ENCODE measurements at regions not wholly inside any gene's neighbourhood (a gene's known extent, or its start where the extent isn't known, plus 50 kb on each side); places are given as distances from the start of the nearest gene placed in this dataset.
A peak's percentile ranks its signal among the peaks of the same experiment; 100 is the strongest.

DNA sequence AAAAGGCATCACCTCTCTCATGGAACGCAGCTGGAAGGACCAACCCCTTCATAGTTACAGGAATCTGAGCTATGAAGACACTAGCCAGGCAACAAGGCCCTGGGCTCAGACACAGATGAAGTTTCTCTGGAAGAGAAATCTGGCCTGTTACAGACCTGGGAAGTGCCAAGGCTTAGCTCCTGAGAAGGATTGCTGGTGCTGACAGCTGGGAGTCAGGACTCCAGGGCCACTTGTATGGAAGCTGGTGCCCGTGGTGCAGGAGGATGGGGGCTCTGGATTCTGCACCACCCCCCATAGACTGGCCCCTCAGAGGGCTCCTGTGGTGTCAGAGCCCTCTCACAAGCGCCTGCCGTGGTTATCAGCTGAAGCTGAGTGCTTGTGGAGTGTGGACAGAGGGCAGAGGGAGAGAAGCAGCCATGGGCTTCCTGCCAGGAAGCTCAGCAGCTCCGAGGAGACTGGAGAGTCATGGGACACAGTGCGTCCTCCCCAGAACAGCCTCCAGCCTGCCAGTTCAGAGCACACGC is 87.3 kb upstream of the LCLAT1 start:
- Histone ChIP-seq H3K27ac (ENCODE audit: low read length) (no peak overlapping the region), H3K36me3 (ENCODE audit: control insufficient read depth, insufficient read depth, low read length) (no peaks in the 10 kb centered on the region), H3K9me3 (ENCODE audit: control insufficient read depth, insufficient read depth, low read length) (no peaks in the 10 kb centered on the region), H3K4me3 (ENCODE audit: low read length) (no peak overlapping the region), H3K27me3 (ENCODE audit: control insufficient read depth, insufficient read depth, low read length) (no peaks in the 10 kb centered on the region), H3K4me1 (ENCODE audit: control insufficient read depth, insufficient read depth, low read length) (peaks cover 35% of the 10 kb centered on the region)
- ATAC-seq (no peak), DNase-seq (no peak)
- H3K27ac Mint-ChIP-seq, result peak overlapping the region; percentile 59 to 86
- peaks cover 29 to 39% of the 10 kb centered on the region in 2 donors for H3K4me1 Mint-ChIP-seq
- H3K27me3 Mint-ChIP-seq (ENCODE audit: low read depth in 2 of 2), result no peaks in the 10 kb centered on the region
- TF ChIP-seq, protein P1, sequence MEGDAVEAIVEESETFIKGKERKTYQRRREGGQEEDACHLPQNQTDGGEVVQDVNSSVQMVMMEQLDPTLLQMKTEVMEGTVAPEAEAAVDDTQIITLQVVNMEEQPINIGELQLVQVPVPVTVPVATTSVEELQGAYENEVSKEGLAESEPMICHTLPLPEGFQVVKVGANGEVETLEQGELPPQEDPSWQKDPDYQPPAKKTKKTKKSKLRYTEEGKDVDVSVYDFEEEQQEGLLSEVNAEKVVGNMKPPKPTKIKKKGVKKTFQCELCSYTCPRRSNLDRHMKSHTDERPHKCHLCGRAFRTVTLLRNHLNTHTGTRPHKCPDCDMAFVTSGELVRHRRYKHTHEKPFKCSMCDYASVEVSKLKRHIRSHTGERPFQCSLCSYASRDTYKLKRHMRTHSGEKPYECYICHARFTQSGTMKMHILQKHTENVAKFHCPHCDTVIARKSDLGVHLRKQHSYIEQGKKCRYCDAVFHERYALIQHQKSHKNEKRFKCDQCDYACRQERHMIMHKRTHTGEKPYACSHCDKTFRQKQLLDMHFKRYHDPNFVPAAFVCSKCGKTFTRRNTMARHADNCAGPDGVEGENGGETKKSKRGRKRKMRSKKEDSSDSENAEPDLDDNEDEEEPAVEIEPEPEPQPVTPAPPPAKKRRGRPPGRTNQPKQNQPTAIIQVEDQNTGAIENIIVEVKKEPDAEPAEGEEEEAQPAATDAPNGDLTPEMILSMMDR (IDR thresholded peaks at IDR 0.05), result no peak
- no peak overlapping the region for H3K4me3 Mint-ChIP-seq
- no peaks in the 10 kb centered on the region for H3K36me3 Mint-ChIP-seq
- 83% methylated on average over 7 of the region's 7 CpGs for WGBS (ENCODE audit: insufficient coverage)
- H3K9me3 Mint-ChIP-seq, result no peaks in the 10 kb centered on the region
- intact Hi-C loops (cut with micrococcal nuclease), result no loop called here

DNA sequence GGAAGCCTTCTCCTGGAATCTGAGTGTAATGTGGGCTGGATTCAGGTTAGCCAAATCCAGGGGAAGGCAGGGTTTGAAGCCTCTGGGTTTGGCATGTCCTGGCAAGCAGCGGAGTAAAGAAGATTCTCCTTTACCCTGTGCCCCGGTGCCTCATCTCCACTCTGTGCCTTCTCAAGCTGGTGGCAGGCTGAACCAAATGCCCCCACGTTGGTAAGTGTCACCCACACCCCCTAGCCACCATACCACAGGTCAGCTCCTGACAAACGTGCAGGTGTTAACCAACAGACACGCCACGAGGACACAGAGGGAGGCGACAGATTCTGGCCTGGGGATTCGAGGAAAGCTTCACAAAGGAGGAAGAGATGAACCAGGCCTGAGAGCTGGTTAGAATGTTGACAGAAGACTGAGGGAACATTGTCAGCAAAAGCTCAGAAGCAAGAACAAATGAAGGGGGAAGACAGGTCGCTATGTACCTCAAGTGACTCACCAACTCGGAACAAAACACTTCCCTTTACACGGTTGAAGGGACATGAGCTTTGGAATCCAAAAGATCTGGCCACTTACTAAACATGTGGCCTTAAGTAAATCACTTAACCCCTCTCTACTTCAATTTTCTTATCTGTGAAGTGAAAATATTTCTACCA is 85.2 kb upstream of the LCLAT1 start:
- TF ChIP-seq, protein P1 (IDR thresholded peaks at IDR 0.05), result no peak
- H3K4me1 ChIP-seq (ENCODE audit: control insufficient read depth, insufficient read depth, low read length), result peaks cover 43% of the 10 kb centered on the region
- H3K36me3 ChIP-seq (ENCODE audit: control insufficient read depth, insufficient read depth, low read length), result no peaks in the 10 kb centered on the region
- no peaks in the 10 kb centered on the region for H3K27me3 ChIP-seq (ENCODE audit: control insufficient read depth, insufficient read depth, low read length)
- Mint-ChIP-seq H3K36me3 (no peaks in the 10 kb centered on the region), H3K9me3 (no peaks in the 10 kb centered on the region), H3K27me3 (ENCODE audit: low read depth in 2 of 2) (no peaks in the 10 kb centered on the region), H3K4me3 (peak overlapping the region; percentile 40), H3K27ac (peak overlapping the region; percentile 59 to 86), H3K4me1 (peaks cover 29 to 47% of the 10 kb centered on the region in 2 donors)
- H3K4me3 ChIP-seq (ENCODE audit: low read length), result no peak overlapping the region
- DNase-seq (peak; percentile 19 to 24), ATAC-seq (peak; percentile 55 to 80 (median 68))
- intact Hi-C loops (cut with micrococcal nuclease), result no loop called here
- peak overlapping the region; percentile 53 for H3K27ac ChIP-seq (ENCODE audit: low read length)
- WGBS (ENCODE audit: insufficient coverage), result 41% methylated on average over 11 of the region's 11 CpGs
- H3K9me3 ChIP-seq (ENCODE audit: control insufficient read depth, insufficient read depth, low read length), result no peaks in the 10 kb centered on the region

DNA sequence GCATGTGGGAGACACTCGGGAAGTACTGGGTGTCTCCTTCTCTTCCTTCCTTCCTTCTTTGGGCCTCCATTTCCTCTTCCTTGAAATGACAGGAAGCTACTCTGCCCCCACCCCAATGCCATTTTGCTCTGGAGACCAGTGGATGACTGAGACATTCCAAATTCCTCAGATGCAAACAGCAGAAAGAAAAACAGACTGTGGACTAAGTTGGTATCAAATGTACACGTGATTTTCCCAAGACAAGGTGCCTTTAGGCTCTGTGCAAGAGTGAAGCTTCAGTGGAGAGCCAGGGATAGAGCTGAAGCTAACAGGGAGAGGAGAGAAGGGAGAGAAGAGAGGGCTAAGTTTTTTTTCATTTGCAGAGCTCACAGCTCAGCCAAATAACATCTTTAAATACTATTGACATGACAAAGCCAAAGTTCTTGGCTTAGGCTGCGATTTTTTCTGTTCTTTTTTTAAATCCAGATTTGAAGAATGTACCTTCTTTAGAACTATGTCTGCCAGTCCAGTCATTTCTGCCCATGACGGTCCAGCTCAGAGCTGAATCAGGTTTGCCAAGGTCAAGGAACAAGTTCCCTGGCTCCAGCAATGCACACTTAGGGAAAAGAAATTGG is 84.5 kb upstream of the LCLAT1 start:
- Mint-ChIP-seq H3K9me3 (no peaks in the 10 kb centered on the region), H3K4me3 (no peak overlapping the region), H3K36me3 (no peaks in the 10 kb centered on the region), H3K27me3 (ENCODE audit: low read depth in 2 of 2) (no peaks in the 10 kb centered on the region), H3K4me1 (peaks cover 29 to 47% of the 10 kb centered on the region in 2 donors), H3K27ac (peak overlapping the region; percentile 59 to 86)
- no peaks in the 10 kb centered on the region for H3K36me3 ChIP-seq (ENCODE audit: control insufficient read depth, insufficient read depth, low read length)
- DNase-seq (no peak), ATAC-seq (no peak)
- no peaks in the 10 kb centered on the region for H3K27me3 ChIP-seq (ENCODE audit: control insufficient read depth, insufficient read depth, low read length)
- H3K4me1 ChIP-seq (ENCODE audit: control insufficient read depth, insufficient read depth, low read length), result peaks cover 43% of the 10 kb centered on the region
- H3K27ac ChIP-seq (ENCODE audit: low read length), result peak overlapping the region; percentile 53
- H3K4me3 ChIP-seq (ENCODE audit: low read length), result no peak overlapping the region
- TF ChIP-seq, protein P1 (IDR thresholded peaks at IDR 0.05), result no peak
- no peaks in the 10 kb centered on the region for H3K9me3 ChIP-seq (ENCODE audit: control insufficient read depth, insufficient read depth, low read length)
- intact Hi-C loops (cut with micrococcal nuclease), result no loop called here
- 65% methylated on average over 4 of the region's 4 CpGs for WGBS (ENCODE audit: insufficient coverage)

Measured in natural killer cell (primary cell).